ENCODE measurements at regions not wholly inside any gene's neighbourhood (a gene's known extent, or its start where the extent isn't known, plus 50 kb on each side); places are given as distances from the start of the nearest gene placed in this dataset.

- Histone ChIP-seq H3K4me3 (ENCODE audit: control insufficient read depth in 1 of 7, extremely low read depth in 1 of 7, insufficient read depth in 4 of 7, low read depth in 2 of 7, low read length in 6 of 7) (no peak overlapping the region), H3K36me3 (ENCODE audit: control insufficient read depth in 4 of 4, insufficient read depth in 4 of 4, low read length in 3 of 4) (no peaks in the 10 kb centered on the region), H3K9me3 (ENCODE audit: control extremely low read depth in 1 of 5, control insufficient read depth in 4 of 5, insufficient read depth in 2 of 5, low read depth in 1 of 5, low read length in 4 of 5) (peaks cover 0 to 1% (median 0%) of the 10 kb centered on the region in 5 experiments), H3K27me3 (replicated peaks in 2 of 5; ENCODE audit: control insufficient read depth in 4 of 5, insufficient read depth in 5 of 5, low read length in 4 of 5) (no peaks in the 10 kb centered on the region), H3K4me1 (ENCODE audit: control extremely low read depth in 1 of 4, control insufficient read depth in 4 of 4, insufficient read depth in 4 of 4, low read length in 3 of 4) (no peaks in the 10 kb centered on the region), H3K27ac (ENCODE audit: insufficient read depth in 1 of 2, low read depth in 1 of 2, low read length in 2 of 2, poor library complexity in 1 of 2, severe bottlenecking in 2 of 2) (no peak overlapping the region)
- POLR2A ChIA-PET = interaction anchor here (0.7 kb wide), 1 partner anchor 169 kb away, joined by 3 read pairs; no protein-coding TSS in a partner anchor
- no peak for DNase-seq
- CTCF ChIA-PET = no interaction called here
Measured at GRCh38 chr15:47624503-47624902, 92.8 kb upstream of the SEMA6D start.

GRCh38 chr15:47639042-47639441 lies 78.3 kb upstream of the SEMA6D start:
- no peak for DNase-seq
- Histone ChIP-seq H3K27me3 (replicated peaks in 2 of 5; ENCODE audit: control insufficient read depth in 4 of 5, insufficient read depth in 5 of 5, low read length in 4 of 5) (peaks cover 0 to 2% (median 0%) of the 10 kb centered on the region in 5 experiments), H3K4me3 (ENCODE audit: control insufficient read depth in 1 of 7, extremely low read depth in 1 of 7, insufficient read depth in 4 of 7, low read depth in 2 of 7, low read length in 6 of 7) (no peak overlapping the region), H3K9me3 (ENCODE audit: control extremely low read depth in 1 of 5, control insufficient read depth in 4 of 5, insufficient read depth in 2 of 5, low read depth in 1 of 5, low read length in 4 of 5) (peaks cover 0 to 2% (median 0%) of the 10 kb centered on the region in 5 experiments), H3K36me3 (ENCODE audit: control insufficient read depth in 4 of 4, insufficient read depth in 4 of 4, low read length in 3 of 4) (no peaks in the 10 kb centered on the region), H3K27ac (ENCODE audit: insufficient read depth in 1 of 2, low read depth in 1 of 2, low read length in 2 of 2, poor library complexity in 1 of 2, severe bottlenecking in 2 of 2) (no peak overlapping the region), H3K4me1 (ENCODE audit: control extremely low read depth in 1 of 4, control insufficient read depth in 4 of 4, insufficient read depth in 4 of 4, low read length in 3 of 4) (no peaks in the 10 kb centered on the region)
- CTCF ChIA-PET = no interaction called here
- POLR2A ChIA-PET = no interaction called here
- WGBS (ENCODE audit: insufficient coverage) = 100% methylated on average over 1 of the region's 1 CpG

GRCh38 chr15:47640079-47640478 lies 77.2 kb upstream of the SEMA6D start:
- no peak for DNase-seq
- POLR2A ChIA-PET = no interaction called here
- H3K27me3 ChIP-seq (replicated peaks in 2 of 5; ENCODE audit: control insufficient read depth in 4 of 5, insufficient read depth in 5 of 5, low read length in 4 of 5) = peaks cover 0 to 2% (median 0%) of the 10 kb centered on the region in 5 experiments
- 96% methylated on average over 5 of the region's 5 CpGs for WGBS (ENCODE audit: insufficient coverage)
- no peak overlapping the region for H3K27ac ChIP-seq (ENCODE audit: insufficient read depth in 1 of 2, low read depth in 1 of 2, low read length in 2 of 2, poor library complexity in 1 of 2, severe bottlenecking in 2 of 2)
- CTCF ChIA-PET = interaction anchor here (1.8 kb wide), 1 partner anchor 11 kb away, joined by 5 read pairs; no protein-coding TSS in a partner anchor
- no peaks in the 10 kb centered on the region for H3K4me1 ChIP-seq (ENCODE audit: control extremely low read depth in 1 of 4, control insufficient read depth in 4 of 4, insufficient read depth in 4 of 4, low read length in 3 of 4)
- no peaks in the 10 kb centered on the region for H3K36me3 ChIP-seq (ENCODE audit: control insufficient read depth in 4 of 4, insufficient read depth in 4 of 4, low read length in 3 of 4)
- H3K4me3 ChIP-seq (ENCODE audit: control insufficient read depth in 1 of 7, extremely low read depth in 1 of 7, insufficient read depth in 4 of 7, low read depth in 2 of 7, low read length in 6 of 7) = no peak overlapping the region
- H3K9me3 ChIP-seq (ENCODE audit: control extremely low read depth in 1 of 5, control insufficient read depth in 4 of 5, insufficient read depth in 2 of 5, low read depth in 1 of 5, low read length in 4 of 5) = no peaks in the 10 kb centered on the region

- Histone ChIP-seq H3K4me3 (ENCODE audit: control insufficient read depth in 1 of 7, extremely low read depth in 1 of 7, insufficient read depth in 4 of 7, low read depth in 2 of 7, low read length in 6 of 7) (no peak overlapping the region), H3K27ac (ENCODE audit: insufficient read depth in 1 of 2, low read depth in 1 of 2, low read length in 2 of 2, poor library complexity in 1 of 2, severe bottlenecking in 2 of 2) (no peak overlapping the region), H3K4me1 (ENCODE audit: control extremely low read depth in 1 of 4, control insufficient read depth in 4 of 4, insufficient read depth in 4 of 4, low read length in 3 of 4) (no peaks in the 10 kb centered on the region), H3K27me3 (replicated peaks in 2 of 5; ENCODE audit: control insufficient read depth in 4 of 5, insufficient read depth in 5 of 5, low read length in 4 of 5) (peaks cover 0 to 3% (median 0%) of the 10 kb centered on the region in 5 experiments), H3K9me3 (ENCODE audit: control extremely low read depth in 1 of 5, control insufficient read depth in 4 of 5, insufficient read depth in 2 of 5, low read depth in 1 of 5, low read length in 4 of 5) (no peaks in the 10 kb centered on the region), H3K36me3 (ENCODE audit: control insufficient read depth in 4 of 4, insufficient read depth in 4 of 4, low read length in 3 of 4) (no peaks in the 10 kb centered on the region)
- 100% methylated on average over 1 of the region's 7 CpGs for WGBS (ENCODE audit: insufficient coverage)
- CTCF ChIA-PET = interaction anchor here (1.8 kb wide), 1 partner anchor 10 kb away, joined by 5 read pairs; no protein-coding TSS in a partner anchor
- no peak for DNase-seq
- POLR2A ChIA-PET = no interaction called here
Measured at GRCh38 chr15:47640901-47641300, 76.4 kb upstream of the SEMA6D start.

GRCh38 chr15:47644722-47645121 lies 72.6 kb upstream of the SEMA6D start:
- Histone ChIP-seq H3K4me1 (ENCODE audit: control extremely low read depth in 1 of 4, control insufficient read depth in 4 of 4, insufficient read depth in 4 of 4, low read length in 3 of 4) (no peaks in the 10 kb centered on the region), H3K9me3 (ENCODE audit: control extremely low read depth in 1 of 5, control insufficient read depth in 4 of 5, insufficient read depth in 2 of 5, low read depth in 1 of 5, low read length in 4 of 5) (no peaks in the 10 kb centered on the region), H3K36me3 (ENCODE audit: control insufficient read depth in 4 of 4, insufficient read depth in 4 of 4, low read length in 3 of 4) (no peaks in the 10 kb centered on the region), H3K4me3 (ENCODE audit: control insufficient read depth in 1 of 7, extremely low read depth in 1 of 7, insufficient read depth in 4 of 7, low read depth in 2 of 7, low read length in 6 of 7) (no peak overlapping the region), H3K27me3 (replicated peaks in 2 of 5; ENCODE audit: control insufficient read depth in 4 of 5, insufficient read depth in 5 of 5, low read length in 4 of 5) (peaks cover 0 to 2% (median 0%) of the 10 kb centered on the region in 5 experiments), H3K27ac (ENCODE audit: insufficient read depth in 1 of 2, low read depth in 1 of 2, low read length in 2 of 2, poor library complexity in 1 of 2, severe bottlenecking in 2 of 2) (no peak overlapping the region)
- POLR2A ChIA-PET = no interaction called here
- CTCF ChIA-PET = no interaction called here
- no CpG with 5 or more reads among the region's 3 CpGs for WGBS (ENCODE audit: insufficient coverage)
- DNase-seq = peak in 2 of 3 donors; percentile 28

- 71% methylated on average over 1 of the region's 3 CpGs for WGBS (ENCODE audit: insufficient coverage)
Measured at GRCh38 chr15:47650564-47650963, 66.7 kb upstream of the SEMA6D start.

GRCh38 chr15:47652328-47652727 lies 65.0 kb upstream of the SEMA6D start:
- 98% methylated on average over 4 of the region's 7 CpGs for WGBS (ENCODE audit: insufficient coverage)
- Histone ChIP-seq H3K9me3 (ENCODE audit: control extremely low read depth in 1 of 5, control insufficient read depth in 4 of 5, insufficient read depth in 2 of 5, low read depth in 1 of 5, low read length in 4 of 5) (no peaks in the 10 kb centered on the region), H3K27ac (ENCODE audit: insufficient read depth in 1 of 2, low read depth in 1 of 2, low read length in 2 of 2, poor library complexity in 1 of 2, severe bottlenecking in 2 of 2) (no peak overlapping the region), H3K36me3 (ENCODE audit: control insufficient read depth in 4 of 4, insufficient read depth in 4 of 4, low read length in 3 of 4) (no peaks in the 10 kb centered on the region), H3K4me3 (ENCODE audit: control insufficient read depth in 1 of 7, extremely low read depth in 1 of 7, insufficient read depth in 4 of 7, low read depth in 2 of 7, low read length in 6 of 7) (no peak overlapping the region), H3K27me3 (replicated peaks in 2 of 5; ENCODE audit: control insufficient read depth in 4 of 5, insufficient read depth in 5 of 5, low read length in 4 of 5) (peaks cover 0 to 1% (median 0%) of the 10 kb centered on the region in 5 experiments), H3K4me1 (ENCODE audit: control extremely low read depth in 1 of 4, control insufficient read depth in 4 of 4, insufficient read depth in 4 of 4, low read length in 3 of 4) (no peaks in the 10 kb centered on the region)
- POLR2A ChIA-PET = no interaction called here
- DNase-seq = no peak
- CTCF ChIA-PET = no interaction called here

More at GRCh38 chr15:47650564-47650963, 66.7 kb upstream of the SEMA6D start:
- H3K4me3 ChIP-seq (ENCODE audit: control insufficient read depth in 1 of 7, extremely low read depth in 1 of 7, insufficient read depth in 4 of 7, low read depth in 2 of 7, low read length in 6 of 7) = no peak overlapping the region
- H3K27ac ChIP-seq (ENCODE audit: insufficient read depth in 1 of 2, low read depth in 1 of 2, low read length in 2 of 2, poor library complexity in 1 of 2, severe bottlenecking in 2 of 2) = no peak overlapping the region
- no peaks in the 10 kb centered on the region for H3K4me1 ChIP-seq (ENCODE audit: control extremely low read depth in 1 of 4, control insufficient read depth in 4 of 4, insufficient read depth in 4 of 4, low read length in 3 of 4)
- POLR2A ChIA-PET = no interaction called here
- no peaks in the 10 kb centered on the region for H3K9me3 ChIP-seq (ENCODE audit: control extremely low read depth in 1 of 5, control insufficient read depth in 4 of 5, insufficient read depth in 2 of 5, low read depth in 1 of 5, low read length in 4 of 5)
- no peak for DNase-seq
- CTCF ChIA-PET = interaction anchor here (1.6 kb wide), 1 partner anchor 10 kb away, joined by 5 read pairs; no protein-coding TSS in a partner anchor
- no peaks in the 10 kb centered on the region for H3K36me3 ChIP-seq (ENCODE audit: control insufficient read depth in 4 of 4, insufficient read depth in 4 of 4, low read length in 3 of 4)
- H3K27me3 ChIP-seq (replicated peaks in 2 of 5; ENCODE audit: control insufficient read depth in 4 of 5, insufficient read depth in 5 of 5, low read length in 4 of 5) = peaks cover 0 to 3% (median 0%) of the 10 kb centered on the region in 5 experiments

All from common myeloid progenitor, CD34-positive (primary cell).